GM19043 (cell line): ENCODE measurements at regions not wholly inside any gene's neighbourhood (a gene's known extent, or its start where the extent isn't known, plus 50 kb on each side); places are given as distances from the start of the nearest gene placed in this dataset.
"Not testable (repeated sequence)": the region's sequence is repeated elsewhere in the genome, so short reads cannot be mapped to it uniquely, and the experiment has no call there.

Source experiments
- ATAC-seq: cut with Tn5 transposase; IDR thresholded peaks from one replicate; pipeline ENCODE4 v1.9.1; 2021; ENCODE audit warnings: low read depth; ENCODE audit not compliant: unreplicated experiment

GRCh38 chr2:87424763-87425154, 323.1 kb upstream of the PLGLB2 start:
- ATAC-seq: not testable (repeated sequence)

GRCh38 chr2:87425191-87425590, 322.7 kb upstream of the PLGLB2 start:
- not testable (repeated sequence) for ATAC-seq

- ATAC-seq: not testable (repeated sequence)
Observed at GRCh38 chr2:87425717-87426116, 322.2 kb upstream of the PLGLB2 start.

GRCh38 chr2:87428452-87429130, 319.3 kb upstream of the PLGLB2 start:
- ATAC-seq: not testable (repeated sequence)

- ATAC-seq: not testable (repeated sequence)
Observed at GRCh38 chr2:87429206-87429930, 318.5 kb upstream of the PLGLB2 start.

GRCh38 chr2:87429931-87430275, 318.0 kb upstream of the PLGLB2 start:
- not testable (repeated sequence) for ATAC-seq

GRCh38 chr2:87431051-87431450, 316.8 kb upstream of the PLGLB2 start:
- ATAC-seq: not testable (repeated sequence)

GRCh38 chr2:87432711-87433453, 315.0 kb upstream of the PLGLB2 start:
- ATAC-seq: not testable (repeated sequence)

- not testable (repeated sequence) for ATAC-seq
Observed at GRCh38 chr2:87436007-87436406, 311.9 kb upstream of the PLGLB2 start.

- ATAC-seq: not testable (repeated sequence)
Observed at GRCh38 chr2:87437701-87438260, 310.1 kb upstream of the PLGLB2 start.

- ATAC-seq: not testable (repeated sequence)
Observed at GRCh38 chr2:87438780-87439454, 309.0 kb upstream of the PLGLB2 start.

- not testable (repeated sequence) for ATAC-seq
Observed at GRCh38 chr2:87439617-87440204, 308.2 kb upstream of the PLGLB2 start.

GRCh38 chr2:87440650-87441049, 307.2 kb upstream of the PLGLB2 start:
- ATAC-seq: not testable (repeated sequence)

- not testable (repeated sequence) for ATAC-seq
Observed at GRCh38 chr2:87441375-87441774, 306.5 kb upstream of the PLGLB2 start.

- peak; percentile 97 for ATAC-seq
Observed at GRCh38 chr2:87442983-87443577, 304.8 kb upstream of the PLGLB2 start.

GRCh38 chr2:87444951-87445350, 302.9 kb upstream of the PLGLB2 start:
- not testable (repeated sequence) for ATAC-seq

GRCh38 chr2:87445613-87446312, 302.1 kb upstream of the PLGLB2 start:
- ATAC-seq: not testable (repeated sequence)

GRCh38 chr2:87446313-87446696, 301.6 kb upstream of the PLGLB2 start:
- not testable (repeated sequence) for ATAC-seq

GRCh38 chr2:87449462-87449980, 298.4 kb upstream of the PLGLB2 start:
- not testable (repeated sequence) for ATAC-seq
